OCI-LY7 (cell line): ENCODE measurements at regions not wholly inside any gene's neighbourhood (a gene's known extent, or its start where the extent isn't known, plus 50 kb on each side); places are given as distances from the start of the nearest gene placed in this dataset.

Experiments used
- BruUV-seq: library from RNA; stranded (reverse); fragments of 400-500 nt; replicated peaks from 2 replicates; lab custom pipeline; 2021; lab: Mats Ljungman, UMichigan
- CTCF ChIA-PET: fragments of 300-600 bp; sonication (Branson Sonifier 250); formaldehyde crosslinking; loops from one replicate; lab custom pipeline; 2022; ENCODE audit warnings: antibody characterized with exemption; ENCODE audit not compliant: unreplicated experiment; lab: Charles Lee
- POLR2A ChIA-PET: fragments of 300-600 bp; sonication (Branson Sonifier 250); formaldehyde crosslinking; loops from one replicate; lab custom pipeline; 2022; ENCODE audit warnings: antibody characterized with exemption; lab: Charles Lee
- DNase-seq: peaks from one replicate; pipeline ENCODE4 v3.0.0-alpha.2; 2015; ENCODE audit warnings: low spot score
- H2AFZ ChIP-seq: fragments of 200-600 bp; sonication (generic), shearing (Covaris generic); 2 replicates; pipeline ENCODE4 v1.6.1; 2014; ENCODE audit warnings: mild to moderate bottlenecking, antibody characterized with exemption, low read length, moderate library complexity
- H3K27ac ChIP-seq: fragments of 200-600 bp; sonication (generic); 2 replicates; pipeline ENCODE4 v1.5.1; 2014; ENCODE audit warnings: mixed run types, low read depth, mild to moderate bottlenecking, moderate library complexity, low read length, inconsistent platforms; ENCODE audit not compliant: poor library complexity, severe bottlenecking
- H3K36me3 ChIP-seq: fragments of 200-600 bp; sonication (generic); 2 replicates; pipeline ENCODE4 v1.6.1; 2014; ENCODE audit warnings: mild to moderate bottlenecking, antibody characterized with exemption, low read length, moderate library complexity, mixed read lengths; ENCODE audit not compliant: insufficient read depth
- H3K4me1 ChIP-seq: fragments of 200-600 bp; sonication (generic); 2 replicates; pipeline ENCODE4 v1.5.1; 2014; ENCODE audit warnings: mild to moderate bottlenecking, low read length; ENCODE audit not compliant: insufficient read depth, poor library complexity, severe bottlenecking
- H3K4me2 ChIP-seq: fragments of 200-600 bp; sonication (generic); 2 replicates; pipeline ENCODE4 v1.6.1; 2014; ENCODE audit warnings: mild to moderate bottlenecking, low read length
- H3K4me3 ChIP-seq: fragments of 200-600 bp; sonication (generic); 2 replicates; pipeline ENCODE4 v1.5.1; 2014; ENCODE audit warnings: mild to moderate bottlenecking, low read depth, low read length; ENCODE audit not compliant: poor library complexity, severe bottlenecking
- H3K79me2 ChIP-seq: fragments of 200-600 bp; sonication (generic); 2 replicates; pipeline ENCODE4 v1.6.1; 2016; ENCODE audit warnings: low read depth, mild to moderate bottlenecking, low read length, moderate library complexity, mixed read lengths; ENCODE audit not compliant: insufficient read depth
- H3K9me2 ChIP-seq: fragments of 200-600 bp; sonication (generic); 2 replicates; pipeline ENCODE4 v1.6.1; 2016; ENCODE audit warnings: mild to moderate bottlenecking, low read length, mixed read lengths; ENCODE audit not compliant: insufficient read depth
- H3K9me3 ChIP-seq: fragments of 200-600 bp; sonication (generic); 2 replicates; pipeline ENCODE4 v1.6.1; 2014; ENCODE audit warnings: mild to moderate bottlenecking, mixed run types, low read length, mixed read lengths
- H4K20me1 ChIP-seq: fragments of 200-600 bp; sonication (generic); 2 replicates; pipeline ENCODE4 v1.6.1; 2014; ENCODE audit warnings: mild to moderate bottlenecking, antibody characterized with exemption, low read length, moderate library complexity, mixed read lengths; ENCODE audit not compliant: insufficient read depth
- EZH2phosphoT487 ChIP-seq: fragments of 200-600 bp; sonication (generic); IDR thresholded peaks from 2 replicates; pipeline ENCODE4 v1.6.1; 2018; ENCODE audit warnings: low read depth, borderline replicate concordance, mild to moderate bottlenecking, mixed run types, antibody characterized with exemption, low read length, moderate library complexity, mixed read lengths
- intact Hi-C: fragments of 100-400 bp; cut with micrococcal nuclease; formaldehyde crosslinking; loops from one replicate; pipeline ENCODE4 v1.10.0; 2022; ENCODE audit not compliant: unreplicated experiment
- TF ChIP-seq, protein P1 (sequence below): fragments of 200-600 bp; sonication (generic); conservative IDR thresholded peaks from 2 replicates; pipeline ENCODE4 v1.5.1; 2014; ENCODE audit warnings: mild to moderate bottlenecking, antibody characterized with exemption, low read length, moderate library complexity, mixed read lengths

DNA sequence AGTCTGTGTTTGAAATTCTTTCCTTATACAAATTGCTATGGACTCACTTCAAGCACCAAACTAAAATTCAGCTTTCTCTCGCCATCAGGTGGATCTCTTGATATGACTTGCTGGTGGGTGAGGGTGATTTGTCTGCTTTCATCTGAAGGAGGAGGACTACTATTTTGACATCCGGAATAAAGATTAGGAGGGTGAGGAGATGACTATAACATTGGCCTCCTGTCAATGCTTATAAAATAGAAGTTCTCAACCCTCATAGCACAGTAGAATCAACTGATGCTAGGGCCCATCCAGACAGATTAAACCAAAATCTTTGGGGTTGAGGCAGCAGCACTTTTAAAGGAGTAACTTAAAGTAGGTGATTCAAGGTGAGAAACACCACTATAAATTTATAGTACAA is 120.4 kb upstream of the DNAJC10 start:
- Histone ChIP-seq H3K36me3 (no peaks in the 10 kb centered on the region), H3K9me3 (no peaks in the 10 kb centered on the region), H2AFZ (no peak overlapping the region), H3K9me2 (no peaks in the 10 kb centered on the region), H3K4me3 (no peak overlapping the region), H4K20me1 (no peaks in the 10 kb centered on the region), H3K4me2 (no peak overlapping the region), H3K4me1 (no peaks in the 10 kb centered on the region), H3K79me2 (no peaks in the 10 kb centered on the region), H3K27ac (no peak overlapping the region)
- DNase-seq: no peak
- ChIA-PET POLR2A (interaction anchor here (1.3 kb wide), 1 partner anchor 14 kb away, joined by 6 read pairs; no protein-coding TSS in a partner anchor), CTCF (no interaction called here)
- intact Hi-C loops: no loop called here
- TF ChIP-seq, protein P1, sequence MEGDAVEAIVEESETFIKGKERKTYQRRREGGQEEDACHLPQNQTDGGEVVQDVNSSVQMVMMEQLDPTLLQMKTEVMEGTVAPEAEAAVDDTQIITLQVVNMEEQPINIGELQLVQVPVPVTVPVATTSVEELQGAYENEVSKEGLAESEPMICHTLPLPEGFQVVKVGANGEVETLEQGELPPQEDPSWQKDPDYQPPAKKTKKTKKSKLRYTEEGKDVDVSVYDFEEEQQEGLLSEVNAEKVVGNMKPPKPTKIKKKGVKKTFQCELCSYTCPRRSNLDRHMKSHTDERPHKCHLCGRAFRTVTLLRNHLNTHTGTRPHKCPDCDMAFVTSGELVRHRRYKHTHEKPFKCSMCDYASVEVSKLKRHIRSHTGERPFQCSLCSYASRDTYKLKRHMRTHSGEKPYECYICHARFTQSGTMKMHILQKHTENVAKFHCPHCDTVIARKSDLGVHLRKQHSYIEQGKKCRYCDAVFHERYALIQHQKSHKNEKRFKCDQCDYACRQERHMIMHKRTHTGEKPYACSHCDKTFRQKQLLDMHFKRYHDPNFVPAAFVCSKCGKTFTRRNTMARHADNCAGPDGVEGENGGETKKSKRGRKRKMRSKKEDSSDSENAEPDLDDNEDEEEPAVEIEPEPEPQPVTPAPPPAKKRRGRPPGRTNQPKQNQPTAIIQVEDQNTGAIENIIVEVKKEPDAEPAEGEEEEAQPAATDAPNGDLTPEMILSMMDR: no peak
- no peak for TF ChIP-seq EZH2phosphoT487
- BruUV-seq: no TSS peak

DNA sequence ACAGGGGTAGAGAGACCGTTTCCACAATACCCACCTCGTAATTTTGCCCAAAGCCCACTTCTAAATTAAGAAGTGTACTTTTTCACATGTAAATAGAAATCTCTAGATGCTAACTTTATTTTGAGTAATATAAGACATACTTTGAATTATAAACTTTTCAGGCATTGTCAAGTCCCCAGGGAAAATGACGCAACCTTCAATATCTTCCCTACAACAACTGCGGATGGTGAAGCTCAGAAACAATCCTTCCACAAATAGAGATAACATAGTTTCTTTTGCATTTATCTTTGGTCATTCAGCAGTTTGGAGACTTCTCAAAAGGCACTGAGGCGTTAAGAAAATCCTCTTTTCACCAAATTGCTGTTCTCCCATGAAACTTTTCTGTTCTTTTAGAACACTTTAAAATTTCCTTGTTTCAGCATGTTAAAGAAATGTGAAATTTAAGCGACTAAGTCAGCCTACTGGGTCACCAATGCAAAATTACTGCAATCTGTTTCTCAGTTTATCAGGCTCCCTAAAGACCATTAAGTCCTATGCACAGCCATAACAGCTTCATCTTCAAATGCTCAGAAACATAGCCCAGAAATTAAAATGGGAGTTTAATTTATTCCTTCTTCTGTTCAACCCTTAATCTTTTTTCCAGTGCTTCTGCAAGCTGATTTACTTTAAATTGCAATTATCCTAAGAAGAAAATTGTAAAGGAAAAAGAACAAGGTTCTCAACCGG is 118.3 kb upstream of the DNAJC10 start:
- H3K27ac ChIP-seq: no peak overlapping the region
- ChIA-PET CTCF (no interaction called here), POLR2A (interaction anchor here (0.6 kb wide), 1 partner anchor 433 kb away, joined by 3 read pairs; no protein-coding TSS in a partner anchor)
- TF ChIP-seq EZH2phosphoT487: no peak
- TF ChIP-seq, protein P1: no peak
- H4K20me1 ChIP-seq: no peaks in the 10 kb centered on the region
- H3K4me2 ChIP-seq: no peak overlapping the region
- no peak for DNase-seq
- H3K79me2 ChIP-seq: no peaks in the 10 kb centered on the region
- no peaks in the 10 kb centered on the region for H3K9me2 ChIP-seq
- no peaks in the 10 kb centered on the region for H3K4me1 ChIP-seq
- no TSS peak for BruUV-seq
- no peaks in the 10 kb centered on the region for H3K9me3 ChIP-seq
- intact Hi-C loops: no loop called here
- no peak overlapping the region for H3K4me3 ChIP-seq
- no peak overlapping the region for H2AFZ ChIP-seq
- H3K36me3 ChIP-seq: no peaks in the 10 kb centered on the region

DNA sequence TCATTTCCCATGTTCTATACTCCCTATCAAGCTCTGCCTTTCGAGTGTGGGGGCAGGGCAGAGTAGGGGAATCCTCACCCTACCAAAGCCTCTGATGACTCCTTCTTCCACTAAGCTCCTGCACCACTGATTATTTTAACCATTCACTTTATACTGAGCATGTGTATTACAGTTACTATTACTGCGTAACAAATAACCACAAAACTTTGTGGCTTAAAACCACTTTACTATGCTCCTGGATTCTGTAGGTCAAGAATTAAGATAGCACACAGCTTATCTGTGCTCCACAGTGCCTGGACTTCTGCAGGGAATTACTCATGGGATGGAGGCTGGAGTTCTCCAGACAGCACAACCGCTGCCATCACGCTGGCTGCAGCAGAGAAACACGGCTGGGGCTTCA is 117.4 kb upstream of the DNAJC10 start:
- DNase-seq: no peak
- CTCF ChIA-PET: no interaction called here
- H3K9me2 ChIP-seq: no peaks in the 10 kb centered on the region
- TF ChIP-seq, protein P1: no peak
- TF ChIP-seq EZH2phosphoT487: no peak
- no TSS peak for BruUV-seq
- intact Hi-C loops: no loop called here
- no peak overlapping the region for H3K27ac ChIP-seq
- POLR2A ChIA-PET: no interaction called here
- no peaks in the 10 kb centered on the region for H3K9me3 ChIP-seq
- no peak overlapping the region for H3K4me3 ChIP-seq
- no peaks in the 10 kb centered on the region for H3K4me1 ChIP-seq
- H4K20me1 ChIP-seq: no peaks in the 10 kb centered on the region
- no peaks in the 10 kb centered on the region for H3K36me3 ChIP-seq
- no peak overlapping the region for H3K4me2 ChIP-seq
- H2AFZ ChIP-seq: no peak overlapping the region
- H3K79me2 ChIP-seq: no peaks in the 10 kb centered on the region
